HG03196 (cell line): ENCODE measurements at regions not wholly inside any gene's neighbourhood (a gene's known extent, or its start where the extent isn't known, plus 50 kb on each side); places are given as distances from the start of the nearest gene placed in this dataset.
"Not testable (repeated sequence)": the region's sequence is repeated elsewhere in the genome, so short reads cannot be mapped to it uniquely, and the experiment has no call there.

ENCODE experiments used
- ATAC-seq: cut with Tn5 transposase; IDR thresholded peaks from one replicate; pipeline ENCODE4 v1.9.1; 2021; ENCODE audit not compliant: unreplicated experiment

GRCh38 chr18:58805467-58806187 is 59.0 kb upstream of the ZNF532 start:
- ATAC-seq: no peak

GRCh38 chr18:58806826-58807714 is 57.6 kb upstream of the ZNF532 start:
- ATAC-seq: peak; percentile 81

GRCh38 chr18:58807766-58808165 is 56.9 kb upstream of the ZNF532 start:
- ATAC-seq: no peak

GRCh38 chr18:58808349-58808748 is 56.3 kb upstream of the ZNF532 start:
- ATAC-seq: no peak

- not testable (repeated sequence) for ATAC-seq
Observed at GRCh38 chr18:58811859-58812258, 52.8 kb upstream of the ZNF532 start.

- no peak for ATAC-seq
Observed at GRCh38 chr18:58813105-58813504, 51.6 kb upstream of the ZNF532 start.

GRCh38 chr18:58813561-58814225 is 51.0 kb upstream of the ZNF532 start:
- ATAC-seq: no peak

- ATAC-seq: no peak
Observed at GRCh38 chr18:58814317-58814716, 50.4 kb upstream of the ZNF532 start.
